NCI-H82 treated with DMSO at 0.1 percent for 48 hours (cell line): ENCODE measurements at regions not wholly inside any gene's neighbourhood (a gene's known extent, or its start where the extent isn't known, plus 50 kb on each side); places are given as distances from the start of the nearest gene placed in this dataset.
"Not testable (repeated sequence)": the region's sequence is repeated elsewhere in the genome, so short reads cannot be mapped to it uniquely, and the experiment has no call there.

ENCODE experiments used
- DNase-seq: peaks from one replicate; lab custom pipeline; 2025; ENCODE audit not compliant: unreplicated experiment; lab: John Stamatoyannopoulos, UW

DNA sequence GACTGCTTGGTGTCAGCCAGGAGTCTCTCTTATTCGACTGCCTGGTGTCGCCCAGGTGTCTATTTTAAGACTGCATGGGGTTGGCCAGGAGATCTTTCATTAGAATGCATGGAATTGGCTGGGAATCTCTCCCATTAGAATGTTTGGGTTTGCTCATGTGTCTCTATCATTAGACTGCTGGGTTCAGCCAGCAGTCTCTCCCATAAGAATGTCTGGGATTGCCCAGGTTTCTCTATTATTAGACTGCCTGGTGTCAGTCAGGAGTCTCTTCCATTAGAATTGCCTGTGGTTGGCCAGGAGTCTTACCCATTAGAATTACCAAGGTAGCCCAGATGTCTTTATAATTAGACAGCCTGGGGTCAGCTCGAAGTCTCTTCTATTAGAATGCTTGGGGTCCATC is 1496.0 kb downstream of the UQCRFS1 start:
- no peak for DNase-seq

- no peak for DNase-seq
Measured at GRCh38 chr19:27714857-27715256, 1498.1 kb downstream of the UQCRFS1 start.

DNA sequence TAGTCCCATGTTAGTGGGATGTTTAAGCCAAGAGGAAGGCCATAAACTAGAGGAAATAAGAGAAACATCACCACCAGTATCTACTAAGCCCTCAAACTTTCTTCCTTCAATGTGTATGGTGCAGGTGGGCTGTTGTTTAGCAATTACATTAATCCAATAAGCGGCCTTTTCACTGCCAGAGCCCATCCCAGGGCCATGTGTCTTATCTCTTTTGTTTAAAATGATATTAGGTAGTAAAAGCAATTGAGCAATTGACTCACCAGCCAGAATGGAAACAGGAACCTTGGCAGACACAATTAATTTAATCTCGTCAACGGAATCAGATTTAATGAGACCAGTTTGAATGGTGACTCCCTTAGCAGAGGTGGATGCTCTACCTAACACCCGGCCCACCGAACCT is 1503.5 kb downstream of the UQCRFS1 start:
- DNase-seq, result peak; percentile 94

GRCh38 chr19:27708986-27709385 is 1504.0 kb downstream of the UQCRFS1 start:
- peak; percentile 94 for DNase-seq

DNA sequence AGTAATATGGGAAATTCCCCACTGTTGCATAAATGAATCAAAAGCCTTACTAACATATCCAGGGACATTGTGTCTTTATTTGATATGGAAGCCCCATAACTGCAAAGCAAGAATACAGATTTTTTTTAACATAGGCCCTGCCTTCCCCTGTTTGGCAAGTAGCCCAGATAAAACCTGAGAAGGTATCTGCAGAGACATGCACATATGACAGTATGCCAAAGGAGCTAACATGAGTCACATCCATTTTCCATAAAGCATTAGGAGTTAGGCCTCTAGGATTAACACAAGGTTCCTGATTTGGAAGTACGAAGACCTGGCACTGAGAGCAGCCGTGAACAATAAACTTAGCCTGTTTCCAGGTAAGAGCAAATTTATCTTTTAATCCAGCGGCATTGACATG is 1505.9 kb downstream of the UQCRFS1 start:
- not testable (repeated sequence) for DNase-seq

GRCh38 chr19:27705896-27706295 is 1507.1 kb downstream of the UQCRFS1 start:
- no peak for DNase-seq

DNA sequence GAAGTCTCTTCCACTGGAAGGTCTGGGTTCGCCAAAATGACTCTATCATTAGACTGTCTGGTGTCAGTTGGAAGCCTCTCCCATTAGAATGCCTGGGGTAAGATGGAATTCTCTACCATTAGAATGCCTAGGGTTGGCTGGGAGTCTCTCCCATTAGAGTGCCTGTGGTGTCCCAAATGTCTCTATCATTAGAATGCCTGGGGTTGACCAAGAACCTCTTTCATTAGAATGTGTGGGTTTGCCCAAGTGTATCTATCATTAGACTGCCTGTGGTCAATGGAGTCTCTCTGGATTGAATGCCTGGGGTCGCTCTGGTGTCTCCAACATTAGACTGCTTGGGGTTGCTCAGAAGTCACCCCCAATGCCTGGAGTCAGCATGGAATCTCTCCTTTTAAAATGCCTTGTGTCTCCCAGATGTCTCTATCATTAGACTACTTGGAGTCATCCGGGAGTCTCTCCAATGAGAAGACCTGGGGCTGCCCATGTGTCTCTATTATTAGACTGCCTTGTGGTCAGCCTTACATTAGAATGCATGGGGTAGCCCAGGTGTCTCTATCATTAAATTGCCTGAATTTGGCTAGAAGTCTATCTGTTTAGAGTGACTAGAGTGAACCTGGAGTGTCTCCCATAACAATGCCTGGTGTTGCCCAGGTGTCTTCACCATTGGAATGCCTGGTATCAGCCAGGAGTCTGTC is 1518.4 kb downstream of the UQCRFS1 start:
- DNase-seq, result no peak

GRCh38 chr19:27691991-27692390 is 1521.0 kb downstream of the UQCRFS1 start:
- DNase-seq, result no peak

DNA sequence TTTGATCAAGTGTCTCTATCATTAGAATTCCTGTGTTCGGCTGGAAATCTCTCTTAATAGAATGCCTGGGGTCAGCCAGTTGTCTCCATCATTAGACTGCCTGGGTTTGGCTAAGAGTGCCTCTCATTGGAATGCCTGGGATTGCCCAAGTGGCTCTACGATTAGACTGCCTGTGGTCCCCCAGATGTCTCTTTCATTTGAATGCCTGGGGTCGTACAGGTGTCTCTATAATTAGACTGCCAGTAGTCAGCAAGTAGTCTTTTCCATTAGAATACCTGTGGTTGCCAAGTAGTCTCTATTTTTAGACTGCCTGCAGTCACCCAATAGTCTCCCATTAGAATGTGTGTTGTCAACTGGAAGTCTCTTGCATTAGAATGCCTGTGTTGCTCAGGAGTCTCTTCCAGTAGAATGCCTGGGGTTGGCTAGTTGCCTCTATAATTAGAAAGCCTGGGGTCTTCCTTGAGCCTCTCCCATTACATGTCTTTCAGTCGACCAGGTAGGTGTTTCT is 1523.2 kb downstream of the UQCRFS1 start:
- no peak for DNase-seq

- no peak for DNase-seq
Measured at GRCh38 chr19:27684293-27684692, 1528.7 kb downstream of the UQCRFS1 start.

DNA sequence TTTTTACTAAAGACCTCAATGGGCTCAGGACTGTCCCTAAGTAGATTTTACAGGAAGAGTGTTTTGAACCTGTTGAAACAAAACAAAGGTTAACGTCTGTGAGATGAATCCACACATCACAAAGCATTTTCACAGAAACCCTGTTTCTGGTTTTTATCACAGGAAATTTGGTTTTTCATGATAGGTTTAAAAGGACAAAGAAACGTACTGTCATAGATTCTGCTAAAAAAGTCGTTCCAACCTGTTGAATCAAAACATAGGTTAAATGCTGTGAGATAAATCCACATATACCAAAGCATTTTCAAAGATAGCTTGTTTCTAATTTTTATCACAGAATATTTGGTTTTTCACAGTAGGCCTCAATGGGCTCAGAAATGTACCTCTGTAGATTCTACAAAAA is 1531.0 kb downstream of the UQCRFS1 start:
- DNase-seq, result no peak

DNA sequence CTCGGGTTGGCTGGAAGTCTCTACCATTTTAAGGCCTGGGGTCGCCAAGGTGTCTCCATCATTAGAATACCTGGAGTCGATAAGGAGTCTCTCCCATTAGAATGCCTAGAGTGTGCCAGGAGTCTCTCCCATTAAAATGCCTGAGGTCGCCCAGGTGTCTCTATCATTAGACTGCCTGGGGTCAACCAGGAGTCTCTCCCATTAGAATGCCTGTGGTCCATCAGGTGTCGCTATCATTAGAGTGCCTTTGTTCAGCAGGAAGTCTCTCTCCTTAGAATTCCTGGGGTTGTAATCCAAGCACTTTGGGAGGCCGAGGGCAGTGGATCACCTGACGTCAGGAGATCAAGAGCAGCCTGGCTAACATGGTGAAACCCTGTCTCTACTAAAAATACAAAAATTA is 1533.0 kb downstream of the UQCRFS1 start:
- DNase-seq, result no peak

DNA sequence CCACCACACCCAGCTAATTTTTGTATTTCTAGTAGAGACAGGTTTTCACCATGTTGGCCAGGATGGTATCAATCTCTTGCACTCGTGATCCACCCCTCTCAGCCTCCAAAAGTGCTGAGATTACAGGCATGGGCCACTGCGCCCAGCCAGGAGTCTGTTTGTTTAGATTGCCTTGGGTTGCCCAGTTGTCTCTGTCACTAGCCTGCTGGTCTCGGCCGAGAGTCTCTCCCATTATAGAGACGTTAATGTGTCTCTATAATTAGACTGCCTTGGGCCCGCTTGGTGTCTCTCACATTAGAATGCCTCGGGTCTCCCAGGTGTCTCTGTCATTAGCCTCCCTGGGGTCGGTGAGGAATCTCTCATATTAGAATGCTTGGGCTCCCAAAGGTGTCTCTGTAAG is 1533.6 kb downstream of the UQCRFS1 start:
- no peak for DNase-seq

DNA sequence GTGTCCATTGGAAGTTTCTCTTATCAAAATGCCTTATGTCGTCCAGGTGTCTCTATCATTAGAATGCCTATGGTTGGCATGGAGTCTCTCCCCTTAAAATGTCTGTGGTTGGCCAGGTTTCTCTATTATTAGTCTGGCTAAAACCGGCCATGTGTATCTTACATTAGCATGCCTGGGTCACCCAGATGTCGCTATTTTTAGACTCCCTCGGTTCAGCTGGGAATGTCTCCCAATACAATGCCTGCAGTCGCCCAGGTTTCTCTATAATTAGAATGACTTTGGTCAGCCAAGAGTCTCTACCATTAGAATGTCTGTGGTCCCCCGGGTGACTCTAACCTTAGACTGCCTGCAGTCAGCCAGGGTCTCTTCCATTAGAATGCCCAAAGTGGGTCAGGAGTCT is 1536.1 kb downstream of the UQCRFS1 start:
- DNase-seq, result no peak

DNA sequence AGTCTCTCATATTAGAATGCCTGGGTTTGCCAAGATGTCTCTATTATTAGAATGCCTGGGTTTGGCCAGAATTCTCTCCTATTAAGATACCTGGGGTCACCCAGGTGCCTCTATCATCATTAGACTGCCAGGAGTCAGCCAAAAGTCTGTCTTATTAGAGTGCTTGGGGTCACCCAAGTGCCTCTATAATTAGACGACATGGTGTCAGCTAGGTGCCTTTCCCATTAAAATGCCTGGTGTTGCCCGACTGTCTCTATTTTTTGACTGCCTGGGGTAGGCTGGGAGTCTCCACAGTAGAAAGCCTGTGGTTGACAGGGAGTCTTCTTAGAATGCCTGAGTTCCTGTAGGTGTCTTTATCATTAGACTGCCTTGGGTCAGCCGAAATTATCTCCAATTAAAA is 1536.6 kb downstream of the UQCRFS1 start:
- no peak for DNase-seq

DNA sequence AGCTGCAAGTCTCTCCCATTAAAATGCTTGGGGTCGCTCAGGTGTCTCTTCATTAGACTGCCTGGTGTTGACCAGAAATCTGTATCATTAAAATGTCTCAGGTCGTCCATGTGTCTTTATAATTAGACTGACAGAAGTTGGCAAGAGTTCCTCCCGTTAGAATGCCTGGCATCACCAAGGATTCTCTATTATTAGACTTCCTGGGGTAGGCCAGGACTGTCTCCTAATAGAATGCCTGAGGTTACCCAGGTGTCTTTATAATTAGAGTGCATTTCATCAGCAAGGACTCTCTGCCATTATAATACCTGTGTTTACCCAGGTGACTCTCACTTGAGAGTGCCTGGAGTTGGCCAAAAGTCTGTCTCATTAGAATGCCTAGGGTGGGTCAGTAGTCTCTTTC is 1537.2 kb downstream of the UQCRFS1 start:
- DNase-seq, result no peak

- DNase-seq, result no peak
Measured at GRCh38 chr19:27674701-27675100, 1538.2 kb downstream of the UQCRFS1 start.

DNA sequence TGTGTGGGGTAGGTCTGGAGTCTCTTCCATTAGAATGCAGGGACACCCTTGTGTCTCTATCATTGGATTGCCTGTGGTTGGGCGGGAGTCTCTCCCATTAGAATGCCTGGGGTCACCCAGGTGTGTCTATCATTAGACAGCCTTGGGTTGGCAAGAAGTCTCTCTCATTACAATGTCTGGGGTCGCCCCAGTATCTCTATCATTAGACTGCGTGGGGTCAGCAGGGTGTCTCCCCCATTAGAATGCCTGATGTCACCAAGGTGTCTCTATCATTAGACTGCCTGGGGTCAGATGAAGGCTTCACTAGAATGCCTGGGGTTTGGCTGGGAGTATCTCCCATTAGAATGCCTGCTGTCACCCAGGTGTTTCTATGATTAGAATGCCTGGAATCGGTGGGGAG is 1539.0 kb downstream of the UQCRFS1 start:
- no peak for DNase-seq

DNA sequence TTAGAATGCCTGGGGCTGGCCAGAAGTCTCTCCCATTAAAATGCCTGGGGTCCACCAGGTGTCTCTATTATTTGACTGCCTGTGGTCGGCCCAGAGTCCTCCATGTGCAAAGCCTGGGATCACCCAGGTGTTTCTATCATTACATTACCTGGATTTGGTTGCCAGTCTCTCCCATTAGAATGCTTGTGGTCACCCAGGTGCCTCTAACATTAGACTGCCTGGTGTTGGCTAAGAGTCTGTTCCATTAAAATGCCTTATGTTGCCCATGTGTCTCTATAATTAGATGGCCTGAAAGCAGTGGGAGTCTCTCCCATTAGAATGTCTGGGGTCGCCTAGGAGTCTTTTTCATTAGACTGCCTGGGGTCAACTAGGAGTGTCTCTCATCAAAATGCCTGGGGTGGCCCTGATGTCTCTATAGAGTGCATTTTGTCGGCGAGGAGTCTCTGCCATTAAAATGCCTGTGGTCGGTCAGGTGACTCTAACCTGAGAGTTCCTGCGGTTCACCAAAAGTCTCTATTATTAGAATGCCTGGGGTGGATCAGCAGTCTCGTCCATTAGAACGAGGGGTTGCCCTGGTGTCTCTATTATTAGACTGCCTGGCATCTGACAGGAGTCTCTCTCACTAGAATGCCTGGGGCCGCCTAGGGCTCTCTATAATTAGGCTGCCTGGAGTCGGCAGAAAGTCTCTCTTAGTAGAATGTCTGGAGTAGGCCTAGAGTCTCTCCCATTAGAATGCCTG is 1540.5 kb downstream of the UQCRFS1 start:
- DNase-seq, result no peak

DNA sequence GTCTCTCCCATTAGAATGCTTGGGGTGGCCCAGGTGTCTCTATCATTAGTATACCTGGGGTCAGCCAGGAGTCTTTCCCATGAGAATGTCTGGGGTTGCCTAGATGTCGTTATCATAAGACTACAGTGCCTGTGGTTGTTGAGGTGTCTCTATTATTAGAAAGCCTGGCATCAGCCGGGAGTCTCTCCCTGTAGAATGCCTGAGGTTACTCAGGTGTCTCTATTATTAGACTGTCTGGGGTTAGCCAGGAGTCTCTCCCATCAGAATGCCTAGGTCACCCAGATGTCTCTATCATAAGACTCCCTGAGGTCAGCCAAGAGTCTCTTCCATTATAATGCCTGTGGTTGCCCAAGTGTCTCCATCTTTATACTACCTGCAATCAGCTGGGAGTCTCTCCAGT is 1541.1 kb downstream of the UQCRFS1 start:
- no peak for DNase-seq

- no peak for DNase-seq
Measured at GRCh38 chr19:27660428-27660827, 1552.5 kb downstream of the UQCRFS1 start.

DNA sequence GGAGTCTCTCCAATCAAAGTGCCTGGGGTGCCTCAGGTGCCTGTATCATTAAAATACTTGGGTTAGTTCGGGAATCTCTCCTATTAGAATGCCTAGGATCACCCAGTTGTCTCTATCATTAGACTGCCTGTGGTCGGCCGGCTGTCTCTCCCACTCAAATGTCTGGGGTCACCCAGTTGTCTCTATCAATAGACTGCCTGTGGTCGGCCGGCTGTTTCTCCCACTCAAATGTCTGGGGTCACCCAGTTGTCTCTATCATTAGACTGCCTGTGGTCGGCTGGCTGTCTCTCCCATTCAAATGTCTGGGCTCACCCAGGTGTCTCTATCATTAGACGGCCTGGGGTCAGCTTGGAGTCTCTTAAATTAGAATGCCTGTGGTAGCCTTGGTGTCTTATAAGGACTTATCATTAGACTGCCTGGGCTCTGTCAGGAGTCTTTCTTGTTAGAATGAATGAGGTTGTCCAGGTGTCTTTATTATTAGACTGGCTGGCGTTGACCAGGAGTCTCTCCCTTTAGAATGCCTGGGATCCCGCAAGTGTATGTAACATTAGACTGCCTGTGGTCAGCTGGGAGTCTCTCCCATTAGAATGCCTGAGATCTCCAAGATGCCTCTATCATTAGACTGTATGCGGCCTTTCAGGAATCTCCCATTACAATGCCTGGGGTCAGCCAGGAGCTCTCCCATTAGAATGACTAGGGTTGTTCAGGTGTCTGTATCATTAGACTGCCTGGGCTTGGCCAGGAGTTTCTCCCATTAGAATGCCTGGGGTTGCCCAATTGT is 1555.5 kb downstream of the UQCRFS1 start:
- no peak for DNase-seq
